HFFc6 (cell line): ENCODE measurements at regions not wholly inside any gene's neighbourhood (a gene's known extent, or its start where the extent isn't known, plus 50 kb on each side); places are given as distances from the start of the nearest gene placed in this dataset.

Experiments
- DNase-seq: peaks from one replicate; pipeline ENCODE4 v3.0.0-alpha.2; 2018
- H3K27ac Mint-ChIP-seq: 2 replicates; pipeline ENCODE4 v1.8.0; 2020; ENCODE audit warnings: mild to moderate bottlenecking, mixed read lengths
- H3K27me3 Mint-ChIP-seq: 2 replicates; pipeline ENCODE4 v1.8.0; 2021; ENCODE audit warnings: mild to moderate bottlenecking, moderate library complexity, mixed read lengths; ENCODE audit not compliant: insufficient read depth
- H3K36me3 Mint-ChIP-seq: 2 replicates; pipeline ENCODE4 v1.8.0; 2021; ENCODE audit warnings: low read depth, mixed read lengths
- H3K4me1 Mint-ChIP-seq: 2 replicates; pipeline ENCODE4 v1.8.0; 2020; ENCODE audit warnings: low read depth, mixed read lengths
- H3K4me3 Mint-ChIP-seq: 2 replicates; pipeline ENCODE4 v1.8.0; 2020; ENCODE audit warnings: mild to moderate bottlenecking, moderate library complexity, mixed read lengths
- H3K9me3 Mint-ChIP-seq: 2 replicates; pipeline ENCODE4 v1.8.0; 2020; ENCODE audit warnings: mild to moderate bottlenecking, mixed read lengths
- TF ChIP-seq, protein P1 (sequence below): fragments of 200-600 bp; sonication (generic); IDR thresholded peaks from 2 replicates; pipeline ENCODE4 v1.5.0; 2021; ENCODE audit warnings: antibody characterized with exemption, mild to moderate bottlenecking

DNA sequence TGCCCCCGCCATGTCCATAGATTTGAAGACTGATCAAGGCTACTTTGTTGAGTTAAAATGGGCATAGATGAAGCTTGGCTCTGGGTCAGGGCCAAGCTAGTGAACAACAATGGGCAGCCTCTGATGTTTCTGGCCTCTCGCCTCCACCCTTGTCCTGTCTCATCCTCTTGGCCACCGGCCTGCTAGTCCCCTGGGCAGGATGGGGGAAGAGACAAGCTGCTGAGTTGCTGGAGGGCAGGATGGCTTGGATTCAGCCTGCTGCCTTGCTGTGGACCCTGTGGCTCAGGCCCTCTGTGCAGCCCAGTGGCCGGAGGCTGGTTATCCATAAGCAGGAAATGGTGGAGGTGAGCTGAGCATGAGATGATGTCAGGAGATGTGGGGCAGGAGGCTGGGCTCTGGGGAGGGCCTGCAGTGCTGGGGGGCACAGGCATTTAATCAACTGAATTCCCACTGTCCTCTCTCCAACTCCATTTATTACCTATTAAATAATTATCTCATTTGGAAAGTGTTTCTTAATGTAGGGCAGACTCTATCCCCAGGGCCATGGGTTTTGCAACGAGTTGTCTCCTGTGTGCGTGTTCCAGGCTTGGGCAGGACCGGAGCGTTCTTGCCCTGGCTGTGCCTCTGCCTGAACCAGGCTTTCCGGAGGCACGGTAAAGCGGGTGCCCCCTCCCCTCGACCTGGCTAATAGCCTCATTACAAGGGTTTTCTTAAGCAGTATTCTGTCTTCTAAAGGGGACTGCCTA lies 122.9 kb downstream of the GLI2 start:
- H3K36me3 Mint-ChIP-seq, result 0 out of 2 replicates have a peak, but pooled peaks cover 4% of the 10 kb centered on the region
- H3K27ac Mint-ChIP-seq, result peak overlapping the region; percentile 47
- H3K27me3 Mint-ChIP-seq, result no peaks in the 10 kb centered on the region; the same call in 1 of the 2 replicates
- DNase-seq, result no peak
- TF ChIP-seq, protein P1, sequence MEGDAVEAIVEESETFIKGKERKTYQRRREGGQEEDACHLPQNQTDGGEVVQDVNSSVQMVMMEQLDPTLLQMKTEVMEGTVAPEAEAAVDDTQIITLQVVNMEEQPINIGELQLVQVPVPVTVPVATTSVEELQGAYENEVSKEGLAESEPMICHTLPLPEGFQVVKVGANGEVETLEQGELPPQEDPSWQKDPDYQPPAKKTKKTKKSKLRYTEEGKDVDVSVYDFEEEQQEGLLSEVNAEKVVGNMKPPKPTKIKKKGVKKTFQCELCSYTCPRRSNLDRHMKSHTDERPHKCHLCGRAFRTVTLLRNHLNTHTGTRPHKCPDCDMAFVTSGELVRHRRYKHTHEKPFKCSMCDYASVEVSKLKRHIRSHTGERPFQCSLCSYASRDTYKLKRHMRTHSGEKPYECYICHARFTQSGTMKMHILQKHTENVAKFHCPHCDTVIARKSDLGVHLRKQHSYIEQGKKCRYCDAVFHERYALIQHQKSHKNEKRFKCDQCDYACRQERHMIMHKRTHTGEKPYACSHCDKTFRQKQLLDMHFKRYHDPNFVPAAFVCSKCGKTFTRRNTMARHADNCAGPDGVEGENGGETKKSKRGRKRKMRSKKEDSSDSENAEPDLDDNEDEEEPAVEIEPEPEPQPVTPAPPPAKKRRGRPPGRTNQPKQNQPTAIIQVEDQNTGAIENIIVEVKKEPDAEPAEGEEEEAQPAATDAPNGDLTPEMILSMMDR, result no peak
- peaks cover 63% of the 10 kb centered on the region for H3K4me1 Mint-ChIP-seq
- no peaks in the 10 kb centered on the region for H3K9me3 Mint-ChIP-seq
- H3K4me3 Mint-ChIP-seq, result no peak overlapping the region; the same call in 1 of the 2 replicates

DNA sequence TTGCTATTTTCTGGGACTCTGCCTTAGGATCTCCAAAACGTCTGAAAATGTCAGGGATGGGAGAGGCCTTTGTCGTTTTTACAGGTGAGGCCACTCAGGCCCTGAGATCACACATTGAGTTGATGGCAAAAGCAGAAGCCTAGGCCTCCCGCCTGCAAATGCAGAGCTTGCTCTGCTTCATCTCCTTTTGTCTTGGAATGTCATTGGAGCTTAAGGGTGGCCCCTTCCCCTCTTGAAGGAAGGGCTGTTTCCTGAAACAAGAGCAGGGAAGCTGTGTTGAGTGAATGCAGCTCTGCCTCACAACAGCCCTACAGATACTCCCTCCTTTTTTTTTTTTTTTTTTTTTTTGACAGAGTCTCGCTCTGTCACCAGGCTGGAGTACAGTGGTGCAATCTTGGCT lies 123.5 kb downstream of the GLI2 start:
- TF ChIP-seq, protein P1, result no peak
- Mint-ChIP-seq H3K27me3 (peaks cover 1% of the 10 kb centered on the region), H3K36me3 (0 out of 2 replicates have a peak, but pooled peaks cover 4% of the 10 kb centered on the region), H3K4me3 (no peak overlapping the region), H3K27ac (peak overlapping the region; percentile 36; the same call in 1 of the 2 replicates), H3K4me1 (peaks cover 65% of the 10 kb centered on the region), H3K9me3 (no peaks in the 10 kb centered on the region)
- no peak for DNase-seq

DNA sequence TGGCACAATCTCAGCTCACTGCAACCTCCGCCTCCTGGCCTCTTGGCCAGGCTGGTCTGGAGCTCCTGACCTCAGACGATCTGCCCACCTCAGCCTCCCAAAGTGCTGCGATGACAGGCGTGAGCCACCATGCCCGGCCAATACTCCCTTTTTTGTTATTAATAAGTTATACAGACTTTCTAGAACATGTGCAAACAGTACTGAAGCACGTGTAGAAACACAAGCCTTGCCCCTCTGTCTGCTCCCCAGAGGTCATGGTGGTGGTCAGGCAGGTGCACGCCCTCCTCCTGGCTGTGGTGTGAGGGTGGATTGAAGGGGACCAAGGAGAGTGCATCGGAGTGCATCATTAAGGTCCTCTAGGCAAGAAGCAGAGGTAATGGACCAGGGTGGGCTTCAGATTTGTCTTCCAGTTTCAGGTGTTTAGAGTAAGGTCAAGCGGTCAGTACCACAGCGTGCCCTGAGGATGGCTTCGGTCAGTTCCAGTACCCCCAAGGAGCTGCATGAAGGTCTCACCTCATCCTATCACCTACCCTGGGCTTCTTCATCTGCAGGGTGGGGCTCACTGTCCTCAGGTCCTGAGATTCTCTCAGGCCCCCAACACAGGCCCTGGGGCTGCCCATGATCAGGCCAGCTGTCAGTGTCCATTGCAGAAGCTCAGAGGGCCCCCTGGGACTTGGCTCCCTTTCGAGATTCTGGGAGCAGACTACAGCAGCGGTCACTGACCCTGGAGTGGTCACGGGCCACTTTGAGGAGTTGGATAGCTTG lies 124.3 kb downstream of the GLI2 start:
- Mint-ChIP-seq H3K4me3 (no peak overlapping the region; the same call in 1 of the 2 replicates), H3K27ac (peak overlapping the region; percentile 60), H3K9me3 (no peaks in the 10 kb centered on the region), H3K27me3 (peaks cover 1% of the 10 kb centered on the region), H3K36me3 (peaks cover 10% of the 10 kb centered on the region), H3K4me1 (peaks cover 73% of the 10 kb centered on the region)
- no peak for DNase-seq
- TF ChIP-seq, protein P1, result no peak

DNA sequence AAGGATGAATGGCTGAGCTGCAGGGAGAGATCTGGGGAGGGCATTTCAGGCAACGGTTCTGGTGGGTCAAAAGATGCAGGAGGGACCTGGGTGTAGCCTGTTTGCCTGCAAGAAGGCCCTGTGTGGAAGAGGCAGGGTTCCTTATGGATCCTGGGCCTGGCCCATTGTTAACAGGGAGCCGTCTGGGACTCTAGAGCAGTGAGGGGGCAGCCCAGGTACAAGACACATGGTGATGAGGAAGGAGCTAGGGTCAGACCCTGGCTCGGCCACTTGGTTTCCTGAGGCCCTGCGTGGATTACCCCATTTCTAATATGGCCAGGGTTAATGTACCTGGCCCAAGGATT lies 124.9 kb downstream of the GLI2 start:
- Mint-ChIP-seq H3K36me3 (peaks cover 12% of the 10 kb centered on the region), H3K9me3 (no peaks in the 10 kb centered on the region), H3K4me3 (no peak overlapping the region; the same call in 1 of the 2 replicates), H3K4me1 (peaks cover 79% of the 10 kb centered on the region), H3K27ac (peak overlapping the region; percentile 60), H3K27me3 (peaks cover 1% of the 10 kb centered on the region)
- DNase-seq, result no peak
- TF ChIP-seq, protein P1, result no peak

DNA sequence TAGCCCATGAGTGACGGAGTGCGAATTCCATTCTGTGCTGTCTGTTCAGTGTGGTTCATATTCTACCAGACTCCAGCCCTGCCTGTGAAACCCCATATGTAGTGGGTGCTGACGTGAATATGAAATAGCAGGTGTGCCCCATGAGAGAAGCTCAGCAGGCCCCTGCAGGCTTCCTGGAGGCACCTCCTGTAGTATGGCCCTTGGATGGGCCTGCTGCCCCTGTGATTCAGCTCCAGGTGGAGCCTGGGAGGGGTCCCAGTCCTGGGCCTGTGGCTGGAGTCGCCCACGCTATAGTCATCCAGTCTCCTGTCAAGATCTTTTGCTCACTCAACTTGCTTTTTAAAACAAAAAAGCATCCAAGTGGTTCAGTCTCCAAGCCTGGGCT lies 125.5 kb downstream of the GLI2 start:
- H3K4me3 Mint-ChIP-seq, result no peak overlapping the region
- no peak for DNase-seq
- H3K4me1 Mint-ChIP-seq, result peaks cover 83% of the 10 kb centered on the region
- H3K27ac Mint-ChIP-seq, result no peak overlapping the region
- peaks cover 12% of the 10 kb centered on the region for H3K36me3 Mint-ChIP-seq
- peaks cover 1% of the 10 kb centered on the region for H3K27me3 Mint-ChIP-seq
- TF ChIP-seq, protein P1, result no peak
- H3K9me3 Mint-ChIP-seq, result no peaks in the 10 kb centered on the region
